Glomerular visceral epithelial cell (primary cell): ENCODE measurements at regions not wholly inside any gene's neighbourhood (a gene's known extent, or its start where the extent isn't known, plus 50 kb on each side); places are given as distances from the start of the nearest gene placed in this dataset.
"Not testable (repeated sequence)": the region's sequence is repeated elsewhere in the genome, so short reads cannot be mapped to it uniquely, and the experiment has no call there.

ENCODE experiments used
- DNase-seq: peaks from one replicate; pipeline ENCODE4 v3.0.0-alpha.2; 2016; ENCODE audit errors: extremely low spot score

- no peak for DNase-seq
Measured at GRCh38 chr9:85332487-85332886, 409.3 kb downstream of the AGTPBP1 start.

GRCh38 chr9:85331626-85332025 is 410.1 kb downstream of the AGTPBP1 start:
- no peak for DNase-seq

- DNase-seq = no peak
Measured at GRCh38 chr9:85322592-85322991, 419.2 kb downstream of the AGTPBP1 start.

- peak; percentile 23 for DNase-seq
Measured at GRCh38 chr9:85321561-85321960, 420.2 kb downstream of the AGTPBP1 start.

- DNase-seq = no peak
Measured at GRCh38 chr9:85319936-85320656, 421.7 kb downstream of the AGTPBP1 start.

GRCh38 chr9:85315535-85315934 is 426.2 kb downstream of the AGTPBP1 start:
- DNase-seq = not testable (repeated sequence)

- DNase-seq = no peak
Measured at GRCh38 chr9:85310573-85310972, 431.2 kb downstream of the AGTPBP1 start.

GRCh38 chr9:85303757-85304134 is 438.0 kb downstream of the AGTPBP1 start:
- no peak for DNase-seq

GRCh38 chr9:85302938-85303756 is 438.6 kb downstream of the AGTPBP1 start:
- DNase-seq = no peak

- DNase-seq = no peak
Measured at GRCh38 chr9:85298499-85298898, 443.3 kb downstream of the AGTPBP1 start.

- not testable (repeated sequence) for DNase-seq
Measured at GRCh38 chr9:85295244-85295643, 446.5 kb downstream of the AGTPBP1 start.

- no peak for DNase-seq
Measured at GRCh38 chr9:85292261-85292660, 449.5 kb downstream of the AGTPBP1 start.

GRCh38 chr9:85291266-85291665 is 450.5 kb downstream of the AGTPBP1 start:
- DNase-seq = no peak

GRCh38 chr9:85290019-85290418 is 451.7 kb downstream of the AGTPBP1 start:
- no peak for DNase-seq

GRCh38 chr9:85289142-85289541 is 452.6 kb downstream of the AGTPBP1 start:
- DNase-seq = no peak

GRCh38 chr9:85283421-85283820 is 458.3 kb downstream of the AGTPBP1 start:
- DNase-seq = no peak

- no peak for DNase-seq
Measured at GRCh38 chr9:85278769-85279168, 463.0 kb downstream of the AGTPBP1 start.

- no peak for DNase-seq
Measured at GRCh38 chr9:85276741-85277140, 465.0 kb downstream of the AGTPBP1 start.

- no peak for DNase-seq
Measured at GRCh38 chr9:85269811-85270210, 471.9 kb downstream of the AGTPBP1 start.

- no peak for DNase-seq
Measured at GRCh38 chr9:85268131-85268530, 473.6 kb downstream of the AGTPBP1 start.

GRCh38 chr9:85264695-85265094 is 477.1 kb downstream of the AGTPBP1 start:
- no peak for DNase-seq

GRCh38 chr9:85263288-85263687 is 478.5 kb downstream of the AGTPBP1 start:
- no peak for DNase-seq

- DNase-seq = no peak
Measured at GRCh38 chr9:85262333-85262732, 479.4 kb downstream of the AGTPBP1 start.
